SK-N-MC (cell line): ENCODE measurements at regions not wholly inside any gene's neighbourhood (a gene's known extent, or its start where the extent isn't known, plus 50 kb on each side); places are given as distances from the start of the nearest gene placed in this dataset.

ENCODE experiments used
- EZH2 ChIP-seq: fragments of 200-600 bp; sonication (generic); IDR thresholded peaks from one replicate; pipeline ENCODE4 v1.6.1; 2017; ENCODE audit warnings: antibody characterized with exemption
- FOXP2 ChIP-seq: optimal IDR thresholded peaks from 2 replicates; pipeline ENCODE3; 2011; ENCODE audit warnings: mild to moderate bottlenecking, moderate library complexity; ENCODE audit not compliant: insufficient read depth; ENCODE audit errors: extremely low read length, control extremely low read depth
- POLR2AphosphoS5 ChIP-seq: IDR thresholded peaks from 2 replicates; pipeline ENCODE4 v1.6.1; 2012; ENCODE audit warnings: mild to moderate bottlenecking, low read depth, low read length, borderline replicate concordance

- TF ChIP-seq EZH2 (no peak), POLR2AphosphoS5 (no peak), FOXP2 (no peak)
These were observed 529.9 kb downstream of the TCERG1L start for GRCh38 chr10:130781623-130782022.
